GM21360 (cell line): ENCODE measurements at regions not wholly inside any gene's neighbourhood (a gene's known extent, or its start where the extent isn't known, plus 50 kb on each side); places are given as distances from the start of the nearest gene placed in this dataset.
"Not testable (repeated sequence)": the region's sequence is repeated elsewhere in the genome, so short reads cannot be mapped to it uniquely, and the experiment has no call there.

Experiments
- ATAC-seq: cut with Tn5 transposase; IDR thresholded peaks from one replicate; pipeline ENCODE4 v1.9.1; 2021; ENCODE audit warnings: mild to moderate bottlenecking, moderate library complexity; ENCODE audit not compliant: unreplicated experiment

- ATAC-seq: no peak
These were observed 700.8 kb upstream of the SPRY2 start for GRCh38 chr13:81041761-81042160.

DNA sequence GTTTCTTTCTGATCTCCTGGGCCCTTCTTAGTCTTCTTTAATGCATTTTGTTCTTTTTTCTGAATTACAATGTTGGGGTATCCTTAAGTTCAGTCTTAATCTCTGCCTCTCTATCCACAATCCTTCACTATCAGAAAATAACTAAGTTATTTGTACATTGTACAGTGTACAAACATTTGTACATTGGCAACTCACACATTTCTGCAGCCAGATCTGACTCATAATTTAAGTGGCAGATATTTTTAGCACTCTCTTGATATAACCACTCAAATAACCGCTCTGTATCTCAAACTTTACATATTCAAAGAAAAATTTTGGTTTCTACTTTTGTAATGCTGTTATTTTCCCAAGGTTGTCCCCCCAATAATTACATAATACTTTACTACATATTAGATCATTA is 691.1 kb upstream of the SPRY2 start:
- no peak for ATAC-seq

DNA sequence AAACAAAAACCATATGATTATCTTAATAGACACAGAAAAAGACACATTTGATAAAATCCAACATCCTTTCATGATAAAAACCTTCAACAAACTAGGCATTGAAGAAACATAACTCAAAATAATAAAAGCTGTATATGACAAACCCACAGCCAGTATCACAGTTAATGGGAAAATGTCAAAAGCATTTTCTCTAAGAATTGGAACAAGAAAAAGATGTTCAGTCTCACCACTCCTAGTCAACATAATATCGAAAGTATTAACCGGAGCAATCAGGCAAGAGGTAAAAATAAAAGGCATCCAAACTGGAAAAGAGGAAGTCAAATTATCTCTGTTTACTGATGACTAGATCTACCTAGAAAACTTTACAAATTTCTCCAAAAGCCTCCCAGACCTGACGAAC is 684.2 kb upstream of the SPRY2 start:
- no peak for ATAC-seq

DNA sequence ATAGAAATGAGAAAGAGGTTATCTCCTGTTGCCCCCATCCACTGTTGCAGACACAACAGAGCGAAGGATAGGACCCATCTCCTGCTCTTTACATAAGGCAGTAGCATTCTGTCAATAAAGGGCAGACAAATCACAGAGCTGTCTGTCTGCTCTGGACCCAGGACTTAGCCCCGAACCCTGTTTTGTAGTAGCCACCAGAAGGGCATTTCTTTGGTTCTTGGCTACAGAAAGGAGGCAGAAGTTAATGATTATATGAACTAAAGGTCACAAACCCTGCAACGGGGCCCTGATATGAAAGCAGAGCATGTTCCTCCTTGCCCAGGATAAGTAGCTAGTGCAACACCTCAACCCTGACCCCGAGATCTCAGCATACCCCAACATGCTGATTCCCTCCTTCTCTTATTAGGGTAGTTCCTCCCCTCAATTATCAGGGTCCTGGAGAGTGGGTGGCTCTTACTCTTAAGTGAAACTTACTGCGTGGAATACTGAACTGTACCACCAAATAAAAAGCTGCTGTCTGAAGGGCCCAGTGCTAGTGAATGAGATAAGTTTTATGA is 680.4 kb upstream of the SPRY2 start:
- no peak for ATAC-seq

- no peak for ATAC-seq
These were observed 679.1 kb upstream of the SPRY2 start for GRCh38 chr13:81020010-81020409.

GRCh38 chr13:81018936-81019335 is 678.0 kb upstream of the SPRY2 start:
- no peak for ATAC-seq

DNA sequence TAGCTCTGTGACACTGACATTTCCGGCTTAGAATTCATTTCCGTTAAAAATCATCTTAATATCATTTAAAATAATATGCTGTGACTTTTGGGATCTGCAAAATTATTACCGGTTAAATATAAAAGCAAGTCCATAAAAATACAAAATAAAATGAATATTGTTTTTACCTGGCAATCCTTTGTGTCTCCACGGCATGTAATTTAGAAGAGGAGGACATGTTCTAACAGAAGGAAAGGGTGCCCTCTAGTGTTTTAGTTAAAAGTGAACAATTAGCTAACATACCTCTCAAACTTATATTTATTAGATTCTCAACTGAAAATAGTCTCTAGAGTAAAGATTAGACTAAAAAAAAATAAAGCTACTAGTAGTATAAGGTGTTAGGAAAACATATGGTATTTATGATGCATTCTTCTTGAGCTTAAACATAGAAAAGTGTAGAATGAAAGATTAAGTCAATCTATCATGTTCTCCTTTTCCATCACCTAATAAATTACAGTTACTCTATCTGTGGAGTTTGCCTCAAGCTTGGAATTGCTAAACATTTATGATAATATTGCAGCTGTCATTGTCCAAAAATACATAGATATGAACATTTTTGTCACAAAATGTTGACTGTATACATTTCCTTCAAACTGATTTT is 676.7 kb upstream of the SPRY2 start:
- ATAC-seq: peak; percentile 75

DNA sequence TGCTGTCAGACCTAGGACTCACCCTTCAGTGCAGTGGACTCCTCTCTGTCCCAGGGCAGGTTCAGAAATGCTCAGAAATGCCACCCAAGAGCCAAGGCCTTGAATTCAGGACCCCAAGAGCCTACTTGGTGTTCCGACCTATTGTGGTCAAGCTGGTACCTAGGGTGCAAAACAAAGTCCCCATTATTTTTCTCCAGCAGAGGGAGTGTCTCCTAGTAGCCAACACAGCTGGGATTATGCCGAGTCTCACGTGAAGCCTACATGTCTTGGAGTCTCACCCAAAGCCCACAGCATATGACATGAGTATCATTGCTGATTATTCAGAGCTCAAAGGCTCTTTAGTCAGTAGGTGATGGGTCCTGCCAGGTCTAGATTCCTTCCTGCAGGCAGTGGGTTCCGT is 671.1 kb upstream of the SPRY2 start:
- no peak for ATAC-seq

- no peak for ATAC-seq
These were observed 661.0 kb upstream of the SPRY2 start for GRCh38 chr13:81001828-81002385.

DNA sequence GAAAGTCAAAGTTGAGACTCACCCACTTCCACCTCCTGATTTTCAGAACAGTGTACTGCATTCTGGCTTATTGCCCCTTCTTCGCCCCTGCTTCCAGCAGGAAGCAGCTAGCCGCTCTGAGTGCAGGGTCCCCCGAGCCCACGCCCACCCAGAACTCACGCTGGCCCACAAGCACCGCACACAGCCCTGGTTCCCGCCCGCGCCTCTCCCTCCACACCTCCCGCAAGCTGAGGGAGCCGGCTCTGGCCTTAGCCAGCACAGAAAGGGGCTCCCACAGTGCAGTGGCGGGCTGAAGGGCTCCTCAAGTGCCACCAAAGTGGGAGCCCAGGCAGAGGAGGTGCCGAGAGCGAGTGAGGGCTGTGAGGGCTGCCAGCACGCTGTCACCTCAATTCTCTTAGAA is 657.7 kb upstream of the SPRY2 start:
- ATAC-seq: not testable (repeated sequence)

DNA sequence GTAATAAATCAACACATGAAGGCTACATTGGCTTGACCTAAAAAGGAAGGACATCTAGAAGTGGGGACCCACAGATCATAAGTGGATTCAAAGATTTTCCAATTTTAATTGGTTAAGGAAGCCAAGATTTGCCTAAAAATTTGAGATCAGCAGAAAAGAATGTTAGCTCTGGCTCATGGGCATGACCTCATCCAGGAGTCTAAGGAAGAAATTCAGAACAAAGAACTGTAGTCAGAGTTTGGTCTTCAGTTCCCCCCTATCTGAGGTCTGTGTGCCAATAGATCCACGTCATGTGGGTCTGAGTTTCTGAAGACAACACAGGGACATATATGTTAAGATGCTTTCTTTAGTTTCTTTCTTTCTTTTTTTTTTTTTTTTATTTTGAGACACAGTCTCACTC is 648.8 kb upstream of the SPRY2 start:
- ATAC-seq: no peak

GRCh38 chr13:80989241-80989640 is 648.3 kb upstream of the SPRY2 start:
- ATAC-seq: no peak

- ATAC-seq: no peak
These were observed 647.6 kb upstream of the SPRY2 start for GRCh38 chr13:80988391-80989151.

DNA sequence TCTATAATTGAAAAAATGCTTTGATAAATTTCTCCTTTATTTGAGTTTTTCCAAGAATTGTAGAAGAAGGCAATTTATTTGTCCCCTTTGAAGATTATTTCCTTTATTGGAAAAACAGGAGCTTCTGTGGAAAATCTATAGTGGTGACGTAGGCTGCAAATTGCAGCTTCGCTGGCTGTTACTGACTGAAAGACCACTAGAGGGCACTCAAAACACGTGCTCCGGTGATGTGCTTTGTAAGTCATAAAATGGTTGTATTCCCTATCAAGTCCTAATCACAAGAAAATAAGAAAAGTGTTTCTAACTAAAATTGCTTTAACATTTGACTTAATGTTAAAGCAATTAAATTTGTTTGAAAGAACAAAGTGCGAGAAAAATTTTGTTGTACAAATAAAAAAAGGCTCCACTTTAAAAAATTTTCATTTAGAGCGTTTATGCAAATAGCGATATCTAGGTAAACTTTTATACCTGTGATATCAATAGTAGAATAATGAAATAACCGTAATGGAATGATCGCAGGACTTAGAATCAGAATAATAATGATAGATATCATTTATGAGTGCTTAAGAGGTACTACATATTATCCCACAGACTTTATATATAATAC is 638.2 kb upstream of the SPRY2 start:
- ATAC-seq: peak; percentile 96

DNA sequence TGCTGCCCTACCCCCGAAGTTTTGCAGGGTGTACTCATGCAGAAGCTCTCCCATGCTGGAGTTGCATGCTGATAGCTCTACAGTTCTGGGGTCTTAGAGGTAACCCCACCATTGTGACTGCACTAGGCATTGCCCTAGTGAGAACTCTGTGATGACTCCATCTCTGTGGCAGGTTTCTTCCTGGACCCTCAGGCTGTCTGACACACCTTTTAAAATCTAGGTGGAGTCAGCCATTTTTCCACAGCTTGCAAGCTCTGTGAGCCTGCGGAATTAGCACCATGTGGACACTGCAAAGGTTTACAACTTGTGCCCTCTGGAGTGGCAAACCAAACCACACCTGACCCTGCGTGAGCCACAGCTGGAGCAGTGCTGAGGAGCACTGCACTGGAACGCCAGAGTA is 636.2 kb upstream of the SPRY2 start:
- ATAC-seq: no peak

DNA sequence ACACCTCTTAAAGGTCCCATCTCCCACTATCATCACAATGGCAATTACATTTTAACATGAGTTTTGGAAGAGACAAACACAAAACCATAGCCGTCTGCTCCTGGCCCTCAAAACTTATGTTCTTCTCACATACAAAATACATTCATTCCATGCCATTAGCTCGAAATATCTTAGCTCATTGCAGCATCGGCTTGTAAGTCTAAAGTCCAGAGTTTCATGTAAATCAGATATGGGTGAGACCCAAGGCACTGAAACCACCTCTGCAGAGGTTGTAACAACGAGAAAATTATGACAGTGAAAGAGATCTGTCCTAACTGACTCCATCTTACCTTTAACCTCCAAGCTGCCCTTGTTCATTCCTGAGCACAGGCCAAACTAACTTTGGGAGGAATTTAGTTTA is 635.0 kb upstream of the SPRY2 start:
- no peak for ATAC-seq

GRCh38 chr13:80973721-80974120 is 632.8 kb upstream of the SPRY2 start:
- ATAC-seq: no peak

DNA sequence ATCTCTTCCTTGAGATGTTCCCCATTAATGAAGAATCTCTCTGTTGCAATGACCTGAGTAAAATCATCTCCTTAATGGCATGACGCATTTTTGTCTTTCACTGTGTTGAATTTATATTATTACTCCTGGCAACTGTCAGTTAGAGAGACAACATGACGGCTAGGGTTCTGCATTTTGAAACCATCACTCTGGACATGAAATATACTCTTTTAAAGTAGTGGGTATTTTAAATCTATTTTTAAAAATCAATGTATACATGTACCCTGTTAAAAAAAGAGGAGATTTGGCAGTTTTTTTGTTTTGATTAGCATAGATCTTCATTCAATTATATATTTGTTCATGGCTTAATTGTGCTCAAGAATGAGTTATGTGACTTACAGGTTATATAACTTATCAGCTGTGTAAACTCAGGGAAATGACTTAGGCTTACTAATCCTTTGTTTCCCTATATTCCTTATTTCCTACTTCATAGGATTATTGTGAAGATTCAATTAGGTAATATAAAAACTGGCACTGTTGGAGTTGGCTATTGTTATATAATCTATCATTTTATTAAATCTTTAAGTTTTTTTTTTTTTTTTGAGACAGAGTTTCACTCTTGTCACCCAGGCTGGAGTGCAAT is 632.0 kb upstream of the SPRY2 start:
- ATAC-seq: no peak

GRCh38 chr13:80965097-80965496 is 624.2 kb upstream of the SPRY2 start:
- no peak for ATAC-seq

GRCh38 chr13:80962855-80963254 is 621.9 kb upstream of the SPRY2 start:
- ATAC-seq: no peak

- ATAC-seq: no peak
These were observed 621.2 kb upstream of the SPRY2 start for GRCh38 chr13:80962173-80962572.
